ENCODE measurements at regions not wholly inside any gene's neighbourhood (a gene's known extent, or its start where the extent isn't known, plus 50 kb on each side); places are given as distances from the start of the nearest gene placed in this dataset.
A peak's percentile ranks its signal among the peaks of the same experiment; 100 is the strongest.

- Histone ChIP-seq H3K36me3 (ENCODE audit: control insufficient read depth, insufficient read depth, low read length, severe bottlenecking) (no peaks in the 10 kb centered on the region), H3K4me3 (ENCODE audit: low read length) (no peak overlapping the region), H3K9ac (ENCODE audit: low read length) (no peak overlapping the region), H3K9me3 (ENCODE audit: control insufficient read depth, low read length) (no peaks in the 10 kb centered on the region), H3K27me3 (replicated peaks; ENCODE audit: control insufficient read depth, insufficient read depth, low read length) (no peaks in the 10 kb centered on the region), H3K4me1 (ENCODE audit: control insufficient read depth, insufficient read depth, low read length) (peaks cover 27% of the 10 kb centered on the region)
- no peak for DNase-seq (ENCODE audit: low read depth)
Measured at GRCh38 chr3:66817951-66818557, 180.1 kb upstream of the KBTBD8 start.

- Histone ChIP-seq H3K27me3 (replicated peaks; ENCODE audit: control insufficient read depth, insufficient read depth, low read length) (no peaks in the 10 kb centered on the region), H3K4me3 (ENCODE audit: low read length) (no peak overlapping the region), H3K4me1 (ENCODE audit: control insufficient read depth, insufficient read depth, low read length) (peaks cover 27% of the 10 kb centered on the region), H3K36me3 (ENCODE audit: control insufficient read depth, insufficient read depth, low read length, severe bottlenecking) (no peaks in the 10 kb centered on the region), H3K9ac (ENCODE audit: low read length) (peak overlapping the region; percentile 23), H3K9me3 (ENCODE audit: control insufficient read depth, low read length) (no peaks in the 10 kb centered on the region)
- no peak for DNase-seq (ENCODE audit: low read depth)
Measured at GRCh38 chr3:66819993-66820501, 178.1 kb upstream of the KBTBD8 start.

DNA sequence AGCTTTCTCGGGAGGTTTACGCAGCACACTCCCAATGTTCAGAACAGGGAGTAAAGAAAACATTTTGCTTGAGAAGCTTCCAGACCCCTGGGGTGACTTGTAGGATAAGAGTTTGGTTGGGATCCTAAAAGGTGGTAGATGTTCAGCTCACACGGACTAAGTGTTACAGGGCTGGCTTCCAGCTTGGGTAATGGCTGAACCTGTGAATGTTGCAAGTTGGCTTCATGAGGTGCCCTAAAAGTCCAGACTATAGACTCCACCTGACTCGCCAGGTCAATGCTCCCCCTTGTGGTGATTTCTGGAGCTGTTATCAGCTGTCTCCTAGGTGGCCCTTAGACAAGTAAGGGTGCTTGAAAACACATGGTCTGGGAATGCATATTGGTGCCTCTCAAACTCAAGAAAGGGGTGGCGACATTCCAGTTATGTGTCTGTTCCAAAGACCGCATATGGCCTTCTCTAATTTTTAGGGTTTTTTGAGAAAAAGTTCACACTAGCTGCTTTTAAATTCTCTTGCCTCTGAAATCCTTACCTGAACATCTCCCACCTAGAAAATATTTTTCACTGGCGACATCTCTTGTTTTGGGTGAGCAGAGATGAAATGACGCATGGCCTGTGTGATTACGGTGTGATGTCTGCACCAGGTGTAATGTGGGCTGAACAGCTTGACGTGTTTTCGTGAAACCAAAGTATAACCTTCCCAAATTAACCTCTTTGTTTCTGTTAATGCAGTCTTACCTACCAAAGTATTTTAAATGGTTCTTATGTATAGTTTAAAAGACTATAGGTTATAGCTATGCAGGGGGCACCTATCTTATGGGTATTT is 175.7 kb upstream of the KBTBD8 start:
- Histone ChIP-seq H3K9ac (ENCODE audit: low read length) (peak overlapping the region; percentile 38), H3K4me1 (ENCODE audit: control insufficient read depth, insufficient read depth, low read length) (peaks cover 27% of the 10 kb centered on the region), H3K9me3 (ENCODE audit: control insufficient read depth, low read length) (no peaks in the 10 kb centered on the region), H3K36me3 (ENCODE audit: control insufficient read depth, insufficient read depth, low read length, severe bottlenecking) (no peaks in the 10 kb centered on the region), H3K4me3 (ENCODE audit: low read length) (no peak overlapping the region), H3K27me3 (replicated peaks; ENCODE audit: control insufficient read depth, insufficient read depth, low read length) (peaks cover 2% of the 10 kb centered on the region)
- DNase-seq (ENCODE audit: low read depth): peak; percentile 81

DNA sequence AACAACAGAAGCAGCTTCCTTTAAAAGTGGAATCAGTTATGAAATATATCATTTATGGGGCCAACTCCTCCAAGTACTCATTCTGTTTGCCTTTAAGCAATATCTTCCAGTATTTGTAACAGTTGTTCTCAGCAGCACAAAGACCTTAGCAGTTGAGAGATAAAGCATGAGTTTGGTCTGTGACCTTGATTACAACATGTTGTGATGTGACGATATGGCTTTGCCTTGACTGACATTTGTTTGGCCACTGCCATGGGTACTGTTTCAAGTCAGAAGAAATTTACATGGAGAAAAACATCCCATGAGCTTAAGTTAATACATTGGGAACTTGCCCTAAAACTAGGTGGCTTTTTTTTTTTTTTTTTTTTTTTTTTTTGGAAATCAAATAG is 175.1 kb upstream of the KBTBD8 start:
- Histone ChIP-seq H3K9ac (ENCODE audit: low read length) (peak overlapping the region; percentile 38), H3K4me1 (ENCODE audit: control insufficient read depth, insufficient read depth, low read length) (peaks cover 27% of the 10 kb centered on the region), H3K27me3 (replicated peaks; ENCODE audit: control insufficient read depth, insufficient read depth, low read length) (peaks cover 4% of the 10 kb centered on the region), H3K36me3 (ENCODE audit: control insufficient read depth, insufficient read depth, low read length, severe bottlenecking) (no peaks in the 10 kb centered on the region), H3K9me3 (ENCODE audit: control insufficient read depth, low read length) (no peaks in the 10 kb centered on the region), H3K4me3 (ENCODE audit: low read length) (no peak overlapping the region)
- DNase-seq (ENCODE audit: low read depth): no peak

DNA sequence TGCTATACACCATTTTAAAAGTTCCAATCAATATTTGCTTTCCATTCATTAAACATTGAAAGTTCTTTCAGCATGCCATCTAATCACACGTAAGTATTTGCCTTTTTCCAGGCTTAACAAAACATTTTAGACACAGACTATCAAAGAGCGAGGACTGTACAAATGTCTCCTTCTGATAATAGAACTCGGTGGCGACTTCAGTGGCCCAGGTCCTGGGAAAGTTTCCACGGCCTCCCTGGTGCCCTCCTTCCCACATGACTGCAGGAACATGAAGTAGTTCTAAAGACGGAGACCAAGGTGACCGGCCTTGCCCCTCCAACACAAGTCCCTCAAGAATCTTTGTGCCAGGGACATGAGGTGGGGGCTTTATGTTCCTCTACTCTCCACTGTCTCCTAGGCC is 174.6 kb upstream of the KBTBD8 start:
- no peaks in the 10 kb centered on the region for H3K9me3 ChIP-seq (ENCODE audit: control insufficient read depth, low read length)

GRCh38 chr3:66825375-66825774 is 172.7 kb upstream of the KBTBD8 start:
- Histone ChIP-seq H3K9me3 (ENCODE audit: control insufficient read depth, low read length) (no peaks in the 10 kb centered on the region), H3K9ac (ENCODE audit: low read length) (no peak overlapping the region), H3K27me3 (replicated peaks; ENCODE audit: control insufficient read depth, insufficient read depth, low read length) (peaks cover 4% of the 10 kb centered on the region), H3K4me3 (ENCODE audit: low read length) (no peak overlapping the region), H3K4me1 (ENCODE audit: control insufficient read depth, insufficient read depth, low read length) (peaks cover 16% of the 10 kb centered on the region), H3K36me3 (ENCODE audit: control insufficient read depth, insufficient read depth, low read length, severe bottlenecking) (no peaks in the 10 kb centered on the region)
- no peak for DNase-seq (ENCODE audit: low read depth)

More for the DNA sequence above, 174.6 kb upstream of the KBTBD8 start:
- no peaks in the 10 kb centered on the region for H3K36me3 ChIP-seq (ENCODE audit: control insufficient read depth, insufficient read depth, low read length, severe bottlenecking)
- H3K4me3 ChIP-seq (ENCODE audit: low read length): no peak overlapping the region
- H3K9ac ChIP-seq (ENCODE audit: low read length): no peak overlapping the region
- peaks cover 27% of the 10 kb centered on the region for H3K4me1 ChIP-seq (ENCODE audit: control insufficient read depth, insufficient read depth, low read length)
- H3K27me3 ChIP-seq (replicated peaks; ENCODE audit: control insufficient read depth, insufficient read depth, low read length): peaks cover 4% of the 10 kb centered on the region
- DNase-seq (ENCODE audit: low read depth): no peak

- Histone ChIP-seq H3K9ac (ENCODE audit: low read length) (no peak overlapping the region), H3K4me1 (ENCODE audit: control insufficient read depth, insufficient read depth, low read length) (peaks cover 1% of the 10 kb centered on the region), H3K9me3 (ENCODE audit: control insufficient read depth, low read length) (no peaks in the 10 kb centered on the region), H3K36me3 (ENCODE audit: control insufficient read depth, insufficient read depth, low read length, severe bottlenecking) (no peaks in the 10 kb centered on the region), H3K4me3 (ENCODE audit: low read length) (no peak overlapping the region), H3K27me3 (replicated peaks; ENCODE audit: control insufficient read depth, insufficient read depth, low read length) (peaks cover 4% of the 10 kb centered on the region)
- no peak for DNase-seq (ENCODE audit: low read depth)
Measured at GRCh38 chr3:66827726-66828125, 170.4 kb upstream of the KBTBD8 start.

DNA sequence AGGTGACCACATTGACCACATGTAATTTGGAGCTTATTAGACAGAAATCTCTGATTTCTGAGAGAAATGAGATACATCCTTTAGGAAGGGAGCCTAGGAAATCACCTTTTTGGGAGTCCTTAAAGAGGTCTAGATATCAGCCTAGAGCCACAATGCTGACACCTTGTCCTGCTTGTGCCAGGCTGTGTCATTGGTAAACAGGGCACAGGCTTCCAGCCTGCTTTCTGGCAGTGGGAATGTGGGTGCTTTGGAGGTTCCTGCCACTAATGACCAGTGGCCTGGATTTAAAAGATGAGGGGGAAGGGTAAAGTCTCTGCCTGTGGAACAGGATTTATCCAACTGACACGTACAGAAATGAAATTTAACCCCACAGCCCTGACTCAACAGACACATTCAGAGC is 169.8 kb upstream of the KBTBD8 start:
- H3K36me3 ChIP-seq (ENCODE audit: control insufficient read depth, insufficient read depth, low read length, severe bottlenecking): no peaks in the 10 kb centered on the region
- H3K27me3 ChIP-seq (replicated peaks; ENCODE audit: control insufficient read depth, insufficient read depth, low read length): peaks cover 4% of the 10 kb centered on the region
- DNase-seq (ENCODE audit: low read depth): no peak
- H3K4me3 ChIP-seq (ENCODE audit: low read length): no peak overlapping the region
- no peaks in the 10 kb centered on the region for H3K4me1 ChIP-seq (ENCODE audit: control insufficient read depth, insufficient read depth, low read length)
- H3K9ac ChIP-seq (ENCODE audit: low read length): no peak overlapping the region
- H3K9me3 ChIP-seq (ENCODE audit: control insufficient read depth, low read length): no peaks in the 10 kb centered on the region

DNA sequence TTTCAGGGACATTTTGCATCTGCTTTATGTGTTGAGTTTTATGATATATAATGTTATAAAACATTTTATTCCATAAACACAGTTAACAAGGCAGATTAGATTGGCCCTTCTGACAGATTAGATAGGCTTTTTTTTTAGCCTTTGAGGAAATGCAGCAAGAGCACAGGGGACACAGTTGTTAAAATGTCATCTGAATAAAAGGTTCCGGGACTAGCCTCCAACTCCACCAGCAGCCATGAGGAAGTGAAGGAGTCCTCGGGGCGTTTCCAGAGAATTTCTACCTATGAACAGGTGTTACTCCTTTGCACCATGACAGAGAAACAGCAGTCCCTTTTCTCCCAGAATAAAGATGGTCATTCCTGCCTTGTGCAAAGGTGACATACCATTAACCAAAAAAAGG is 167.8 kb upstream of the KBTBD8 start:
- no peak for DNase-seq (ENCODE audit: low read depth)
- H3K36me3 ChIP-seq (ENCODE audit: control insufficient read depth, insufficient read depth, low read length, severe bottlenecking): no peaks in the 10 kb centered on the region
- no peaks in the 10 kb centered on the region for H3K4me1 ChIP-seq (ENCODE audit: control insufficient read depth, insufficient read depth, low read length)
- no peak overlapping the region for H3K9ac ChIP-seq (ENCODE audit: low read length)
- no peaks in the 10 kb centered on the region for H3K9me3 ChIP-seq (ENCODE audit: control insufficient read depth, low read length)
- H3K4me3 ChIP-seq (ENCODE audit: low read length): no peak overlapping the region
- peaks cover 4% of the 10 kb centered on the region for H3K27me3 ChIP-seq (replicated peaks; ENCODE audit: control insufficient read depth, insufficient read depth, low read length)

- no peak overlapping the region for H3K9ac ChIP-seq (ENCODE audit: low read length)
- DNase-seq (ENCODE audit: low read depth): no peak
- no peaks in the 10 kb centered on the region for H3K4me1 ChIP-seq (ENCODE audit: control insufficient read depth, insufficient read depth, low read length)
- no peaks in the 10 kb centered on the region for H3K9me3 ChIP-seq (ENCODE audit: control insufficient read depth, low read length)
- H3K4me3 ChIP-seq (ENCODE audit: low read length): no peak overlapping the region
- H3K27me3 ChIP-seq (replicated peaks; ENCODE audit: control insufficient read depth, insufficient read depth, low read length): peaks cover 4% of the 10 kb centered on the region
- no peaks in the 10 kb centered on the region for H3K36me3 ChIP-seq (ENCODE audit: control insufficient read depth, insufficient read depth, low read length, severe bottlenecking)
Measured at GRCh38 chr3:66831931-66832330, 166.2 kb upstream of the KBTBD8 start.

DNA sequence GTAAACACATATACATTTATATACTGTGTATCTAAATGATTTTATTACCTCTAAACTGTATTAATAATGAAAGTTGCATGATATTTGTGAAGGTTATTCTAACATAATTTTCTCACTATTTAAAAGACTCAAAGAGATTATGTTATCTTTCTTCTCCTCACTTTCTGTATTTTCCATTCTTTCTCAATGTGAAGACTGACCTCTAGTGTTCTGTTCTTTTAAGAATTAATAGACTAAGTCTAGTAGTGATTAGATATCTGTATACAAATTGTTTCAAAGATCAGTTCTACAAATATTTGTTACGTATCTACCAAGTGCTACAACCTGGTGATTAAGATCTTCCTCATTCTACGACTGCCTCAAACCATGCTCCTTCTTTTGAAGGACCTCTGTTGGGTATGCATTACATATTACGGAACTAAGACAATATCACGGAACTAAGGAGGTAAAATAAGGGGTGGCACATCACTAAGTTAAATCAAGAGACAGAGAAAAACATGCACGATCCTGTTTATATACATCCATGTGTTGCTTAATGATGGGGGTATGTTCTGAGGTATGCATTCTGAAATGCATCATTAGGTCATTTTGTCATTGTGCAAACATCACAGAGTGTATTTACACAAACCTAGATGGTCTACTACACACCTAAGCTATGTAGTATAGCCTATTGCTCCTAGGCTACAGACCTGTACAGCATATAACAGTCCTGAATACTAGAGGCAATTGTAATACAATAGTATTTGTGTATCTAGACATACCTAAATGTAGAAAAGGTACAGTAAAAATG is 161.5 kb upstream of the KBTBD8 start:
- DNase-seq (ENCODE audit: low read depth): peak; percentile 64
- H3K4me1 ChIP-seq (ENCODE audit: control insufficient read depth, insufficient read depth, low read length): no peaks in the 10 kb centered on the region

More for the DNA sequence above, 161.5 kb upstream of the KBTBD8 start:
- no peaks in the 10 kb centered on the region for H3K27me3 ChIP-seq (replicated peaks; ENCODE audit: control insufficient read depth, insufficient read depth, low read length)
- no peaks in the 10 kb centered on the region for H3K36me3 ChIP-seq (ENCODE audit: control insufficient read depth, insufficient read depth, low read length, severe bottlenecking)
- no peak overlapping the region for H3K4me3 ChIP-seq (ENCODE audit: low read length)
- no peak overlapping the region for H3K9ac ChIP-seq (ENCODE audit: low read length)
- H3K9me3 ChIP-seq (ENCODE audit: control insufficient read depth, low read length): no peaks in the 10 kb centered on the region
